GM19467 (cell line): ENCODE measurements at regions not wholly inside any gene's neighbourhood (a gene's known extent, or its start where the extent isn't known, plus 50 kb on each side); places are given as distances from the start of the nearest gene placed in this dataset.

Experiments
- ATAC-seq: cut with Tn5 transposase; IDR thresholded peaks from one replicate; pipeline ENCODE4 v1.9.1; 2021; ENCODE audit warnings: mild to moderate bottlenecking, moderate library complexity; ENCODE audit not compliant: unreplicated experiment

- ATAC-seq = no peak
These were observed 92.8 kb upstream of the SEMA6D start for GRCh38 chr15:47624503-47624902.

- no peak for ATAC-seq
These were observed 78.3 kb upstream of the SEMA6D start for GRCh38 chr15:47639042-47639441.

DNA sequence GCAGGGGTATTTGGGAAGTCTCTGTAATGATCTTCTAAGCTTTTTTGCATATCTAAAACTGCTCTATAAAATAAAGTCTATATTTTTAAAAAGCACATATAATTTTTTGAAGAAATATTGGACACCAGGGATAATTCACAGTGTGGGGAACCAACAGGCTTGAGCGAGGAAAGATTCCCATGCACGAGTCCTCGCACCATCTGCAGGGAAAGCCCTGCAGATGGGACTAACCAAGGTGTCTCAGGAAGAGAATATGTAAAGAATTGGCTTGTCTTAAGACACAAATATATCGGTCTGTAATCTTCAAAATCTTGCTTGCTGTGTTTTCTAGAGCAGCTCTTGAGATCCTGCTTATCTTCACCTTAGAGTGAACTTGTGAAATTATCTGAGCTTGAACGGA is 77.2 kb upstream of the SEMA6D start:
- no peak for ATAC-seq

DNA sequence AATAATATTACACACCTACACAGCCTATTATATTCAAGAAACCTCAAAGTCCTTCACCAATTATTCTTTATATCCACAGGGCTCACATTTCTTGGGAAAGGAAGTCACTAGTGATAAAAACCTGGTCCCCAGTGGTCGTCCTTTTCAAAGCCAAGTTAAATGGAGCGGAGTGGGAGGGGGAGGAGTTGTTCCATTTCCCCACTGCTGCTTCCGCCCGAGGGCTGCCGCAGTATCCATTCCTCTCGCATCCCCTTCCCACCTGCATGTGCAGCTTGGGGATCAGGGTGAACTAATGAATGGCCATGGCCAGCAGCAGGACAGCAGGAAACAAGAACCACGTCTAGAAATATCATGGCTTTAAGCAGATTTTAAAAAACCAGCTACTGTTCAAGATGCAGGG is 76.4 kb upstream of the SEMA6D start:
- ATAC-seq = no peak

DNA sequence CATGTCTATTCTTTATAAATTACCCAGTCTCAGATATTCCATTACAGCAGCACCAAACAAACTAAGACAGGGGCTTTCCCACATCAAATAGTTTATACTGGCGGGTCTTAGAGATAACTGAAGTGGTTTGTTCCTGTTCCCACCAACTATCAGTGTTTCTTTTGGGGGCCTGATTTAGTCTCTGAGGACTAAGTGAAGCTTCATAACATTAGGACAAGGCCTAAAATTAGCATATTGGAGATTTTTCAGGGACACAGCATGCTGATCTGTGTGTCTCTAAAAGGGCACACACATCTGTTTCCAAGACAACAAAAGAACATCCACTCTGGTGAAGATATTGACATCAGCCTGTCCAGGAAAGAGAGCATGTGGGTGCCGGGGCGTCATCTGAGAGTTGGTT is 72.6 kb upstream of the SEMA6D start:
- ATAC-seq = no peak

DNA sequence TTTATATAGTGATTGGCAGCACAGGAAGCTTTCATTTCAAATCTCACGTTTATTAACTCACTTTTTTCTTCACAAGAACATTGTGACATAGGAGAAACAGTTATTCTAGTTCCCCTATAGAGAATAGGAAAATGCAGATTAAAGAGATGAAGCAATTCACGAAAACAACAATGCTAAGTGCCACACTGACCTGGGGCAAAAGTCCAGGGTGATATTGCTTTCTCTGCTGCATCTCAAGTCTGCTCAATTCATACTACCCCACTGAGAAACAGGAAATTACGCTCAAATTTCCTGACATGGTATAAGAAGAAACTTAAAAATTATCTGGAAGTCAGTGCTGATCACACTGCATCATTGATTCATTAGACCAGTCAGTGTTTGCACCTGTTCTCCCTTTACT is 66.7 kb upstream of the SEMA6D start:
- no peak for ATAC-seq

DNA sequence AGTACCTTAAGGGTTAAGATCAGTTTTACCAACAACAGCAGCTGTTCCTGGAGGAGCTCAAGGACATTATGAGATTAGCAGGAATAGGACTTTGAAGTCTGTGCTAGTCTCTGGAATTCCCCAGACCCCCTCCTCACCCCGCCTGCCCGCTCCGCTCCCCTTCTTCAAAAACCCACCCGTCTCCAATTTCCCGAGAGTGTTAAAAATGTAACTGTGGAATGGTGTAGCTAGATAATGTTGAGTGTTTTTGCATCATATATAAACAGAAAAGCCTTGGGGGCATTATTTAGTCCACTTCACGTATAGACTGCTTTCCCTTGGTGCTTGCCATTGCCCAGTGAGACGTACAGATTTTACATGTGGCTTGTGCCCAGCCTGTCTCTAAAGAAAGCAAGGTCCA is 65.0 kb upstream of the SEMA6D start:
- no peak for ATAC-seq

DNA sequence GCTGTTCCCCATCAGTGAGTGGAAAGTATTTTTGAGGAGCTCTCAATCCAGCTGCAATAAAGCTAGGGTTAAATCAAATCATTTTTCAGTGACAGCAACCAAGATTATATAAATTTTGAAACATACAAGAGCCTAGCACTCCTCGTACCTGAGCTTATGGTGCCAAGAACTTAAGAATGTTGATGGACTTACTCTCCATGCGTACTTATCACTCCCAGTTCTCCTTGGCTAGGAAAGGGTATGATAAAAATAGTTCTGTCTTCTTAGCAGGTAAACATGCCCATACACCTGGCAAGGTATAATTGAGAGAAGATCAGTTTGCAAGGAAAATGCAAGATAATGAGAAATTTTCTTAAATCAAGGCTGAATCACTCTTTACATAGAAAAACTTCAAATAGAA is 64.5 kb upstream of the SEMA6D start:
- ATAC-seq = no peak

GRCh38 chr15:47661661-47662180 is 55.6 kb upstream of the SEMA6D start:
- ATAC-seq = no peak

- no peak for ATAC-seq
These were observed 54.2 kb upstream of the SEMA6D start for GRCh38 chr15:47663101-47663500.
